NCI-H1694 treated with DMSO at 0.1 percent for 48 hours (cell line): ENCODE measurements at regions not wholly inside any gene's neighbourhood (a gene's known extent, or its start where the extent isn't known, plus 50 kb on each side); places are given as distances from the start of the nearest gene placed in this dataset.
"Not testable (repeated sequence)": the region's sequence is repeated elsewhere in the genome, so short reads cannot be mapped to it uniquely, and the experiment has no call there.

Source experiments
- DNase-seq: peaks from one replicate; lab custom pipeline; 2025; lab: John Stamatoyannopoulos, UW

- no peak for DNase-seq
Measured at GRCh38 chr10:113470372-113471240, 82.2 kb upstream of the HABP2 start.

GRCh38 chr10:113471241-113471996 lies 81.4 kb upstream of the HABP2 start:
- no peak for DNase-seq

GRCh38 chr10:113473011-113473410 lies 79.8 kb upstream of the HABP2 start:
- no peak for DNase-seq

GRCh38 chr10:113473851-113474250 lies 79.0 kb upstream of the HABP2 start:
- no peak for DNase-seq

GRCh38 chr10:113474752-113475151 lies 78.1 kb upstream of the HABP2 start:
- DNase-seq = no peak

- no peak for DNase-seq
Measured at GRCh38 chr10:113475381-113475807, 77.5 kb upstream of the HABP2 start.

GRCh38 chr10:113476191-113476590 lies 76.7 kb upstream of the HABP2 start:
- no peak for DNase-seq

- no peak for DNase-seq
Measured at GRCh38 chr10:113476673-113477072, 76.2 kb upstream of the HABP2 start.

- no peak for DNase-seq
Measured at GRCh38 chr10:113477451-113477850, 75.4 kb upstream of the HABP2 start.

- DNase-seq = no peak
Measured at GRCh38 chr10:113479346-113480080, 73.3 kb upstream of the HABP2 start.

GRCh38 chr10:113480081-113480360 lies 72.8 kb upstream of the HABP2 start:
- DNase-seq = no peak

GRCh38 chr10:113480851-113481502 lies 71.9 kb upstream of the HABP2 start:
- no peak for DNase-seq

- DNase-seq = no peak
Measured at GRCh38 chr10:113484487-113484886, 68.4 kb upstream of the HABP2 start.

- no peak for DNase-seq
Measured at GRCh38 chr10:113485736-113486135, 67.1 kb upstream of the HABP2 start.

GRCh38 chr10:113486531-113486930 lies 66.3 kb upstream of the HABP2 start:
- DNase-seq = no peak

GRCh38 chr10:113487154-113487553 lies 65.7 kb upstream of the HABP2 start:
- no peak for DNase-seq

GRCh38 chr10:113488186-113488585 lies 64.7 kb upstream of the HABP2 start:
- DNase-seq = no peak

GRCh38 chr10:113489522-113489921 lies 63.3 kb upstream of the HABP2 start:
- not testable (repeated sequence) for DNase-seq

- DNase-seq = no peak
Measured at GRCh38 chr10:113491967-113492565, 60.8 kb upstream of the HABP2 start.

- DNase-seq = no peak
Measured at GRCh38 chr10:113493195-113493594, 59.7 kb upstream of the HABP2 start.

- DNase-seq = no peak
Measured at GRCh38 chr10:113493882-113494301, 59.0 kb upstream of the HABP2 start.

GRCh38 chr10:113494761-113495160 lies 58.1 kb upstream of the HABP2 start:
- DNase-seq = no peak
